PC-9 (cell line): ENCODE measurements at regions not wholly inside any gene's neighbourhood (a gene's known extent, or its start where the extent isn't known, plus 50 kb on each side); places are given as distances from the start of the nearest gene placed in this dataset.

Experiments used
- BruUV-seq: library from RNA; stranded (reverse); fragments of 400-500 nt; replicated peaks from 2 replicates; lab custom pipeline; 2021; lab: Mats Ljungman, UMichigan
- CTCF ChIA-PET: fragments of 300-600 bp; sonication (Branson Sonifier 250); formaldehyde crosslinking; loops from one replicate; lab custom pipeline; 2022; ENCODE audit warnings: antibody characterized with exemption; lab: Charles Lee
- POLR2A ChIA-PET: fragments of 300-600 bp; sonication (Branson Sonifier 250); formaldehyde crosslinking; loops from one replicate; lab custom pipeline; 2022; ENCODE audit warnings: antibody characterized with exemption; ENCODE audit not compliant: unreplicated experiment; lab: Charles Lee
- DNase-seq, 2 experiments: peaks; one replicate each; pipeline versions ENCODE4 v3.0.0 to v3.0.0-alpha.2; 2015 to 2022; ENCODE audit warnings: mixed read lengths in 1 of 2
- H2AFZ ChIP-seq: fragments of 200-600 bp; sonication (generic); 2 replicates; pipeline ENCODE4 v1.8.1; 2017; ENCODE audit warnings: antibody characterized with exemption
- H3F3A ChIP-seq: fragments of 200-600 bp; sonication (generic); 2 replicates; pipeline ENCODE4 v1.8.1; 2017; ENCODE audit warnings: antibody characterized with exemption, mild to moderate bottlenecking, low read depth; ENCODE audit not compliant: insufficient read depth
- H3K27ac ChIP-seq: fragments of 200-600 bp; sonication (generic); 2 replicates; pipeline ENCODE4 v1.6.1; 2016; ENCODE audit warnings: mixed run types
- H3K27me3 ChIP-seq: fragments of 200-600 bp; sonication (generic); 2 replicates; pipeline ENCODE4 v1.6.1; 2016; ENCODE audit warnings: low read depth, mixed run types; ENCODE audit not compliant: insufficient read depth
- H3K36me3 ChIP-seq: fragments of 200-600 bp; sonication (generic); 2 replicates; pipeline ENCODE4 v1.6.1; 2016; ENCODE audit warnings: low read depth, mixed run types
- H3K4me1 ChIP-seq: fragments of 200-600 bp; sonication (generic); replicated peaks from 2 replicates; pipeline ENCODE4 v1.6.1; 2016; ENCODE audit warnings: mixed run types; ENCODE audit not compliant: insufficient read depth
- H3K4me2 ChIP-seq: fragments of 200-600 bp; sonication (generic); 2 replicates; pipeline ENCODE4 v1.6.1; 2017; ENCODE audit warnings: mixed run types
- H3K4me3 ChIP-seq: fragments of 200-600 bp; sonication (generic); 2 replicates; pipeline ENCODE4 v1.6.1; 2016; ENCODE audit warnings: mixed run types
- H3K79me2 ChIP-seq: fragments of 200-600 bp; sonication (generic); 2 replicates; pipeline ENCODE4 v1.6.1; 2017; ENCODE audit warnings: low read depth, mixed run types
- H3K9me2 ChIP-seq: fragments of 200-600 bp; sonication (generic); 2 replicates; pipeline ENCODE4 v1.8.1; 2017; ENCODE audit warnings: mild to moderate bottlenecking; ENCODE audit not compliant: insufficient read depth
- H3K9me3 ChIP-seq: fragments of 200-600 bp; sonication (generic); 2 replicates; pipeline ENCODE4 v1.8.1; 2016; ENCODE audit warnings: low read depth; ENCODE audit not compliant: insufficient read depth
- H4K20me1 ChIP-seq: fragments of 200-600 bp; sonication (generic); 2 replicates; pipeline ENCODE4 v1.8.1; 2017; ENCODE audit not compliant: insufficient read depth
- CTCF ChIP-seq: fragments of 200-600 bp; sonication (generic); conservative IDR thresholded peaks from 2 replicates; pipeline ENCODE4 v1.6.1; 2017; ENCODE audit warnings: mixed run types, antibody characterized with exemption, mild to moderate bottlenecking, moderate library complexity
- EZH2 ChIP-seq: fragments of 200-600 bp; sonication (generic); IDR thresholded peaks from 2 replicates; pipeline ENCODE4 v1.8.0; 2017; ENCODE audit warnings: antibody characterized with exemption, low read depth
- intact Hi-C: fragments of 100-400 bp; cut with micrococcal nuclease; formaldehyde crosslinking; loops from one replicate; pipeline ENCODE4 v1.10.0; 2022; ENCODE audit not compliant: unreplicated experiment

- ChIA-PET CTCF (no interaction called here), POLR2A (no interaction called here)
- H3K27me3 ChIP-seq, result no peaks in the 10 kb centered on the region
- BruUV-seq, result no TSS peak
- no peak overlapping the region for H3K27ac ChIP-seq
- H3K9me2 ChIP-seq, result no peaks in the 10 kb centered on the region
- intact Hi-C loops, result no loop called here
- no peak overlapping the region for H3K4me3 ChIP-seq
- no peaks in the 10 kb centered on the region for H4K20me1 ChIP-seq
- no peaks in the 10 kb centered on the region for H3K79me2 ChIP-seq
- no peaks in the 10 kb centered on the region for H3F3A ChIP-seq
- peaks cover 7% of the 10 kb centered on the region for H3K4me1 ChIP-seq
- H3K4me2 ChIP-seq, result no peak overlapping the region
- no peak for TF ChIP-seq CTCF
- no peak for TF ChIP-seq EZH2
- H3K36me3 ChIP-seq, result no peaks in the 10 kb centered on the region; the same call in 1 of the 2 replicates
- DNase-seq, result no peak
- peaks cover 13% of the 10 kb centered on the region; the same call in 1 of the 2 replicates for H3K9me3 ChIP-seq
- no peak overlapping the region; the same call in 1 of the 2 replicates for H2AFZ ChIP-seq
Observed at GRCh38 chr4:124065936-124066335, 646.6 kb downstream of the ANKRD50 start.

- DNase-seq, result no peak
- peaks cover under 1% of the 10 kb centered on the region; the same call in 1 of the 2 replicates for H3K4me1 ChIP-seq
- no peak overlapping the region for H3K4me3 ChIP-seq
- no peaks in the 10 kb centered on the region for H3F3A ChIP-seq
- H4K20me1 ChIP-seq, result no peaks in the 10 kb centered on the region
- BruUV-seq, result no TSS peak
- H3K79me2 ChIP-seq, result no peaks in the 10 kb centered on the region
- no peaks in the 10 kb centered on the region for H3K27me3 ChIP-seq
- ChIA-PET POLR2A (no interaction called here), CTCF (no interaction called here)
- H3K9me3 ChIP-seq, result peaks cover 18% of the 10 kb centered on the region; the same call in 1 of the 2 replicates
- no peaks in the 10 kb centered on the region for H3K9me2 ChIP-seq
- H2AFZ ChIP-seq, result no peak overlapping the region
- TF ChIP-seq CTCF (no peak), EZH2 (no peak)
- no peak overlapping the region for H3K4me2 ChIP-seq
- intact Hi-C loops, result no loop called here
- no peak overlapping the region for H3K27ac ChIP-seq
- no peaks in the 10 kb centered on the region; the same call in 1 of the 2 replicates for H3K36me3 ChIP-seq
Observed at GRCh38 chr4:124066595-124066994, 645.9 kb downstream of the ANKRD50 start.

- Histone ChIP-seq H3F3A (no peaks in the 10 kb centered on the region), H3K4me2 (no peak overlapping the region), H3K27ac (no peak overlapping the region), H3K4me1 (no peaks in the 10 kb centered on the region), H3K9me2 (no peaks in the 10 kb centered on the region), H4K20me1 (no peaks in the 10 kb centered on the region), H3K9me3 (peaks cover 22% of the 10 kb centered on the region; the same call in 1 of the 2 replicates), H3K4me3 (no peak overlapping the region), H3K79me2 (no peaks in the 10 kb centered on the region), H3K36me3 (no peaks in the 10 kb centered on the region; the same call in 1 of the 2 replicates), H2AFZ (no peak overlapping the region), H3K27me3 (no peaks in the 10 kb centered on the region)
- intact Hi-C loops, result no loop called here
- no peak for DNase-seq
- TF ChIP-seq EZH2, result no peak
- TF ChIP-seq CTCF, result no peak
- ChIA-PET CTCF (no interaction called here), POLR2A (no interaction called here)
- BruUV-seq, result no TSS peak
Observed at GRCh38 chr4:124067046-124067445, 645.5 kb downstream of the ANKRD50 start.
